HepG2 (cell line): ENCODE measurements at regions not wholly inside any gene's neighbourhood (a gene's known extent, or its start where the extent isn't known, plus 50 kb on each side); places are given as distances from the start of the nearest gene placed in this dataset.

Experiments used
- ELF3 ChIP-seq: IDR thresholded peaks from 2 replicates; pipeline ENCODE4 v1.6.1; 2016; ENCODE audit warnings: missing genetic modification reagents, missing compliant biosample characterization
- FIP1L1 ChIP-seq: fragments of 200-400 bp; formaldehyde crosslinking; IDR thresholded peaks from 2 replicates; pipeline ENCODE4 v1.6.1; 2018; ENCODE audit warnings: low read depth, mild to moderate bottlenecking, low read length, moderate library complexity, borderline replicate concordance; ENCODE audit not compliant: insufficient read depth
- FOXA1 ChIP-seq, 2 experiments: fragments of 450-650 bp in 1 of 2; sonication (generic) in 1 of 2; formaldehyde crosslinking in 1 of 2; IDR thresholded peaks; 2 replicates each; pipeline versions ENCODE4 v1.4.0 to v1.6.1; 2016 to 2020; ENCODE audit warnings: missing genetic modification reagents in 1 of 2
- HOXA3 ChIP-seq: sonication (generic); formaldehyde crosslinking; IDR thresholded peaks from 2 replicates; pipeline ENCODE4 v1.5.0; 2020; ENCODE audit warnings: missing genetic modification reagents
- ISL2 ChIP-seq: sonication (generic); formaldehyde crosslinking; IDR thresholded peaks from 2 replicates; pipeline ENCODE4 v1.5.0; 2020; ENCODE audit warnings: missing genetic modification reagents
- MAF1 ChIP-seq: sonication (generic); formaldehyde crosslinking; IDR thresholded peaks from 2 replicates; pipeline ENCODE4 v1.5.0; 2020; ENCODE audit warnings: missing genetic modification reagents, borderline replicate concordance
- MLLT10 ChIP-seq: sonication (generic); formaldehyde crosslinking; IDR thresholded peaks from 2 replicates; pipeline ENCODE4 v1.4.0; 2020; ENCODE audit warnings: missing genetic modification reagents
- NKX3-1 ChIP-seq: sonication (generic); formaldehyde crosslinking; IDR thresholded peaks from 2 replicates; pipeline ENCODE4 v1.5.0; 2020; ENCODE audit warnings: missing genetic modification reagents
- POLR2AphosphoS2 ChIP-seq: IDR thresholded peaks from 2 replicates; pipeline ENCODE4 v1.6.1; 2011; ENCODE audit warnings: low read depth, low read length, improper control_type of control experiment
- STAG1 ChIP-seq: sonication (generic); formaldehyde crosslinking; IDR thresholded peaks from 2 replicates; pipeline ENCODE4 v1.4.0; 2020; ENCODE audit warnings: missing genetic modification reagents
- ZFP90 ChIP-seq: sonication (generic); formaldehyde crosslinking; IDR thresholded peaks from 2 replicates; pipeline ENCODE4 v1.8.0; 2022; ENCODE audit warnings: missing genetic modification reagents, mild to moderate bottlenecking, inconsistent platforms, borderline replicate concordance
- ZNF33A ChIP-seq: sonication (generic); formaldehyde crosslinking; IDR thresholded peaks from 2 replicates; pipeline ENCODE4 v1.5.1; 2020; ENCODE audit warnings: missing genetic modification reagents, mild to moderate bottlenecking, moderate library complexity, borderline replicate concordance
- ZNF441 ChIP-seq: sonication (generic); formaldehyde crosslinking; IDR thresholded peaks from 2 replicates; pipeline ENCODE4 v1.7.0; 2021; ENCODE audit warnings: missing genetic modification reagents, borderline replicate concordance
- ZNF501 ChIP-seq: sonication (generic); formaldehyde crosslinking; IDR thresholded peaks from 2 replicates; pipeline ENCODE4 v1.5.1; 2020; ENCODE audit warnings: mild to moderate bottlenecking, moderate library complexity, missing genetic modification reagents
- ZSCAN22 ChIP-seq: sonication (generic); formaldehyde crosslinking; IDR thresholded peaks from 2 replicates; pipeline ENCODE4 v1.4.0; 2020; ENCODE audit warnings: mild to moderate bottlenecking, missing genetic modification reagents
- TF ChIP-seq, protein P1 (sequence below): sonication (generic); formaldehyde crosslinking; IDR thresholded peaks from 2 replicates; pipeline ENCODE4 v1.8.1; 2023; ENCODE audit warnings: mild to moderate bottlenecking, missing genetic modification reagents
- TF ChIP-seq, protein P2 (sequence below): IDR thresholded peaks from 2 replicates; pipeline ENCODE4 v1.6.1; 2018; ENCODE audit warnings: missing genetic modification reagents
- TF ChIP-seq, protein P3 (sequence below): sonication (generic); formaldehyde crosslinking; IDR thresholded peaks from 2 replicates; pipeline ENCODE4 v1.8.0; 2022; ENCODE audit warnings: missing genetic modification reagents, mild to moderate bottlenecking, inconsistent platforms, borderline replicate concordance
- TF ChIP-seq, protein P4 (sequence below): IDR thresholded peaks from 2 replicates; pipeline ENCODE4 v1.6.1; 2016; ENCODE audit warnings: low read depth, control low read depth

DNA sequence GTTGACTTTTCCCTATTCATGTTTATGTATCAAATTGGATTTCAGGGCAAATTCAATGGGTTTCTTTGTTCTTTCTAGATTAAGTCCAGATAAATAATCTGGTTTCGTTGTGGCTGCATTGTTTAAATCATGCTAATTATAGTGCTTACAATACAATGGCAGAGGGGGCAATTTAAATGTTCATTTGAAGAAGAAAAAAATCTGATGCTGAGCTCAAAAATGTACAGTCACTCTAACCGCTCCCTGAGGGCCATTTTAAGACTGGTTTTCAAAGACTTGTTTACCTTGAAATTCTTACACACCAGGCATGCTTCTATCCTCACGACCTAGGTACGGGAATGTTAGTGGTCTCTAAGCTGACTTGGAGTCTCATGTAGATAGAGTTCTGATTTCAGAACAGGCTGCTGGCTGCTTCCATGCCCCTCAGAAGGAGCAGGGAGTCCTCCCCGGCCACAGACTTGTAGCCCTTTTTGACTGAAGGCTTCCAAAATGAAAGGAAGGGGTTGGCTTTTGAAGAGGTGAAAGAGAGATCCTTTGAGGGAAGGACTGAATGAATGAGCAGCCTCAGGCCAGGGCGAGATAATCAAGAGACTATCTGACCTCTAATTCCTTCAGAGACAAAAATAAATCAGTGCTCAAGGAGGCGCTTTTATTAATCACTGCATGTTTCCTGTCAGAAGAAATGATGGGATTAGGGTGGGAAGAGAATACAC is 86.1 kb upstream of the ZNF217 start (continued):
- TF ChIP-seq, protein P1, sequence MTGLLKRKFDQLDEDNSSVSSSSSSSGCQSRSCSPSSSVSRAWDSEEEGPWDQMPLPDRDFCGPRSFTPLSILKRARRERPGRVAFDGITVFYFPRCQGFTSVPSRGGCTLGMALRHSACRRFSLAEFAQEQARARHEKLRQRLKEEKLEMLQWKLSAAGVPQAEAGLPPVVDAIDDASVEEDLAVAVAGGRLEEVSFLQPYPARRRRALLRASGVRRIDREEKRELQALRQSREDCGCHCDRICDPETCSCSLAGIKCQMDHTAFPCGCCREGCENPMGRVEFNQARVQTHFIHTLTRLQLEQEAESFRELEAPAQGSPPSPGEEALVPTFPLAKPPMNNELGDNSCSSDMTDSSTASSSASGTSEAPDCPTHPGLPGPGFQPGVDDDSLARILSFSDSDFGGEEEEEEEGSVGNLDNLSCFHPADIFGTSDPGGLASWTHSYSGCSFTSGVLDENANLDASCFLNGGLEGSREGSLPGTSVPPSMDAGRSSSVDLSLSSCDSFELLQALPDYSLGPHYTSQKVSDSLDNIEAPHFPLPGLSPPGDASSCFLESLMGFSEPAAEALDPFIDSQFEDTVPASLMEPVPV (CRISPR knock-in tag), result no peak
- no peak for TF ChIP-seq MAF1 (CRISPR knock-in tag)
- peak; percentile 42 for TF ChIP-seq ISL2 (CRISPR knock-in tag)
- TF ChIP-seq, protein P2, sequence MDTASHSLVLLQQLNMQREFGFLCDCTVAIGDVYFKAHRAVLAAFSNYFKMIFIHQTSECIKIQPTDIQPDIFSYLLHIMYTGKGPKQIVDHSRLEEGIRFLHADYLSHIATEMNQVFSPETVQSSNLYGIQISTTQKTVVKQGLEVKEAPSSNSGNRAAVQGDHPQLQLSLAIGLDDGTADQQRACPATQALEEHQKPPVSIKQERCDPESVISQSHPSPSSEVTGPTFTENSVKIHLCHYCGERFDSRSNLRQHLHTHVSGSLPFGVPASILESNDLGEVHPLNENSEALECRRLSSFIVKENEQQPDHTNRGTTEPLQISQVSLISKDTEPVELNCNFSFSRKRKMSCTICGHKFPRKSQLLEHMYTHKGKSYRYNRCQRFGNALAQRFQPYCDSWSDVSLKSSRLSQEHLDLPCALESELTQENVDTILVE (CRISPR knock-in tag), result 0 out of 2 replicates have a peak, but pooled peaks have one; percentile 9
- no peak for TF ChIP-seq MLLT10 (CRISPR knock-in tag)
- TF ChIP-seq, protein P3, sequence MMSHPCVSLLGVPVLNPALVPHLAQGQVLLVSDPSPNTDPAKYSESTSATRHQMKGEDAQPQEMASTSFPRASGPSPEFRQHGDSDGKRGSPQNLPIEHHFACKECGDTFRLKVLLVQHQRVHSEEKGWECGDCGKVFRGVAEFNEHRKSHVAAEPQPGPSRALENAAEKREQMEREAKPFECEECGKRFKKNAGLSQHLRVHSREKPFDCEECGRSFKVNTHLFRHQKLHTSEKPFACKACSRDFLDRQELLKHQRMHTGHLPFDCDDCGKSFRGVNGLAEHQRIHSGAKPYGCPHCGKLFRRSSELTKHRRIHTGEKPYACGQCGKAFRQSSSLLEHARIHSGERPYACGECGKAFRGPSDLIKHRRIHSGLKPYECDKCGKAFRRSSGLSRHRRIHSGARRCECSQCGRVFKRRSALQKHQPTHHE, result no peak
- TF ChIP-seq ZNF441 (CRISPR knock-in tag), result no peak
- TF ChIP-seq, protein P4, sequence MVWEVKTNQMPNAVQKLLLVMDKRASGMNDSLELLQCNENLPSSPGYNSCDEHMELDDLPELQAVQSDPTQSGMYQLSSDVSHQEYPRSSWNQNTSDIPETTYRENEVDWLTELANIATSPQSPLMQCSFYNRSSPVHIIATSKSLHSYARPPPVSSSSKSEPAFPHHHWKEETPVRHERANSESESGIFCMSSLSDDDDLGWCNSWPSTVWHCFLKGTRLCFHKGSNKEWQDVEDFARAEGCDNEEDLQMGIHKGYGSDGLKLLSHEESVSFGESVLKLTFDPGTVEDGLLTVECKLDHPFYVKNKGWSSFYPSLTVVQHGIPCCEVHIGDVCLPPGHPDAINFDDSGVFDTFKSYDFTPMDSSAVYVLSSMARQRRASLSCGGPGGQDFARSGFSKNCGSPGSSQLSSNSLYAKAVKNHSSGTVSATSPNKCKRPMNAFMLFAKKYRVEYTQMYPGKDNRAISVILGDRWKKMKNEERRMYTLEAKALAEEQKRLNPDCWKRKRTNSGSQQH (CRISPR knock-in tag), result 0 out of 2 replicates have a peak, but pooled peaks have one; percentile 22
- TF ChIP-seq ZNF33A (CRISPR knock-in tag), result no peak
- TF ChIP-seq POLR2AphosphoS2, result no peak
- TF ChIP-seq FOXA1 (IDR thresholded peaks at IDR 0.05), result no peak
- TF ChIP-seq FOXA1 (CRISPR knock-in tag; IDR thresholded peaks at IDR 0.05), result peak; percentile 61
- TF ChIP-seq ZNF501 (CRISPR knock-in tag), result no peak; the same call in 1 of the 2 replicates
- TF ChIP-seq ZFP90 (CRISPR knock-in tag), result no peak
- no peak for TF ChIP-seq NKX3-1 (CRISPR knock-in tag)
- TF ChIP-seq FIP1L1, result no peak
- TF ChIP-seq ZSCAN22, result no peak
- TF ChIP-seq ELF3, result no peak
- TF ChIP-seq HOXA3 (CRISPR knock-in tag), result 0 out of 2 replicates have a peak, but pooled peaks have one; percentile 31
- peak; percentile 11; the same call in 1 of the 2 replicates for TF ChIP-seq STAG1 (CRISPR knock-in tag)
- TF ChIP-seq, all 625 proteins: peak for 38
